ENCODE measurements at regions not wholly inside any gene's neighbourhood (a gene's known extent, or its start where the extent isn't known, plus 50 kb on each side); places are given as distances from the start of the nearest gene placed in this dataset.
A peak's percentile ranks its signal among the peaks of the same experiment; 100 is the strongest.

DNA sequence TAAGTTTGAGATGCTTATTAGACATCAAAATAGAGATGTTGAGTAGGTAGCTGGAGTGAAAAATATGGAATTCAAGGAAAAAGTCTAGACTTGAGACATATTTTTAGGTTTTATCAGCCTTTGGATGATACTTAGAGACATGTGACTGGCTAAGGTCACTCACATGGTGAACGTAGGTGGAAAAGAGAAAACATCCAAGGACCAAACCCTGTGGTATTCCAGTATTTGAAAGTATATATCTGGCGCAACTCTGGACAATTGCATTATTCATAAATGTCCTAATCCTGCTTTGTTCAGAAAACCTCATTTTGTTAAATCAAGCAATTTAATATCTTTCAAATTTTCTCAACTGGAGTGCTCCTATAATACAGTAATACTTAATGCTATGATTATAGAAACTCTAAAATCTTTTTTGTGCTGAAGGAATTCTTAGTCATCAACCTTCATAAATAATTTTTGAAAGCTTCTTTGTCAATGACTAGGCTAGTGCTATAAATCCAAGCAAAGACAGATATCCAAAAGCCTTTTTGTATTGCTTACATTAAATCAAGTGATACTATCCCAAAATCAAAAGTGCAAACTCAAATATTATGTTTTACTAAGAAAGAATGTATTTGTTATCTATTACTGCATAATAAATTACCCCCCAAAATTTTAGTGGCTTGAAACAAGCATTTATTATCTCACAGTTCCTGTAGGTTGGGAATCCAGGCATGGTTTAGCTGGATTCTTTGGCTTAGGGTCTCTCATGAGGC lies 452.0 kb downstream of the ENC1 start:
- no peak for DNase-seq (ENCODE audit: low read depth)

DNA sequence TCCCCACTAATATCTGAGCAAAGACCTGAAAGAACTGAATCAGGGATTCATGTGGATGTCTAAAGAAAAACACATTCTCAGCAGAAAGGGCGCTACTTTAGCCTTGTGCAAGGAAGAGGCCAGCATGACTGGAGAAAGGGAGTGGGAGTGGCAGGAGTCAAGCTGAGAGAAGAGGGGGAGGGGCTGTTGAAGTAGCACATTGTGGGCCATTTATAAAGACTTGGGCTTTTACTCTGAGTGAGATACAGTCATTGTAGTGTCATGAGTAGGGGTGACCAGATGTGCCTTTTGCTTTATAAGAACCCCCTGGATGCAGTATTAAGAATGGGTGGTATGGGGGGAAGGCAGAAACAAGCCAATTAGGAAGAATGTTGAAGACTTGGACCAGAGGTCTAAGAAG lies 452.8 kb downstream of the ENC1 start:
- DNase-seq (ENCODE audit: low read depth) = no peak

DNA sequence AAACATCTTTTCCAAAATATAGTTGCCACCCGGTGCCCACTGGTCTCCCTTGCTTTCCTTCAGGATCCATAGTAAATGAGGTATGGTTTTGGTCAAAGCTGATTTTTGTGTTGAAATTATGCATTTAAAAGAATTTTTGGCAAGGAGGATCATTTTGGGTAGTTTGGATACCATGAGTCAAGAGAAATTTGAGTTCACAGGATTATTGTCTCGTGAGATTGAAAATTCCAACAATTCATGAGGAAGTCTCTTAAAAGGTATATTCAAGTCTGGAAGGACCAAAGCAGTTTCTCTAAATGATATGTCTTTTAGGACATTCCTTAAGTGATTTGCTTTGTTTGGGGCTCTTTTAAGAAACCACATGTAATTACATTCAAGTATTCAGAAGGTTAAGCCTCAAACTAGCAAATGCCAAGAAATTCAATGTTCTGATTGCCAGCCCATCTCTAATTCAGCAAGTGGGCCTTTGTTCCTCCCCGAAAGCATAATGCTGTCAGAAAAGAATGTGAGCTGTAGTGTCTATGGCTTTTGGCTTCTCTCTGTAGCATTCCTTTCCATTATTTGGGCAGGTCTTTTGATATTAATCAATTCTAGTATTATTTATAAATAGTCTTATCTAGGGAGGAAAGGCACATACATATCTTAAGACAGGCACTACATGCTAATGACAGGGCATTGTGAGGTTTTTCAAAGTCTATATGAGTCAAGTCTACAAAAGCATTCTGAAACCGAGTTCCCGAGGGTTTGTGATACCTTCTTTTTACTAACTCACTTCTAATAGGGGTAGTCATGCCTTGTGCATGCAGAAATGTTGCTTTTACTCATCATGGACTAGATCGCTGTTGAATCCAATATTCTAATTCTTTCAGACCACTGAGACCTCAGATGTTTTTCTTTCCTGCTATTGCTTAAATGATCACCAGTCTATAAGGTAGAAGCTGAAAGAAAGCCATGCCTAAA lies 453.9 kb downstream of the ENC1 start:
- no peak for DNase-seq (ENCODE audit: low read depth)

GRCh38 chr5:74185599-74185998 lies 454.9 kb downstream of the ENC1 start:
- no peak for DNase-seq (ENCODE audit: low read depth)

GRCh38 chr5:74184649-74185048 lies 455.9 kb downstream of the ENC1 start:
- DNase-seq (ENCODE audit: low read depth) = no peak

- DNase-seq (ENCODE audit: low read depth) = peak; percentile 42
Measured at GRCh38 chr5:74183041-74183440, 457.5 kb downstream of the ENC1 start.

GRCh38 chr5:74182603-74183002 lies 457.9 kb downstream of the ENC1 start:
- DNase-seq (ENCODE audit: low read depth) = no peak

DNA sequence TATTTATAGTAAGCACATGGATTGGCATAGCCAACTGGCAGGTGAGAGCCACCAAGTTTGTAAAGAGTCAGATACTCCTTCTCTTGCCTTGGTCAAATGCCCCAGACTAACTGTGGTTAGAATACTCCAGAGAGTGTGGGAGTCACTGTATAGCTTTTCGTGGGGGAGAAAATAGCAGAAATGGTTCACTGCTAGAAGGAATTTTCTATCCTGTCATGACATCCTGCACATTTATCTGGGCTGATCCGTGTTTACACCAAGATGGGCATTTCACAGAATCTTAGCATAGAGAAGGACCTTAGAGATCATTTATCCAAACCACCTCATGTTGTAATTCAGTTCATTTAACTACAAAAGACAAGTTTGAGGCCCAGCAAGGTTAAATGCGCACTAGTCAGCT lies 460.8 kb downstream of the ENC1 start:
- peak; percentile 88 for DNase-seq (ENCODE audit: low read depth)

DNA sequence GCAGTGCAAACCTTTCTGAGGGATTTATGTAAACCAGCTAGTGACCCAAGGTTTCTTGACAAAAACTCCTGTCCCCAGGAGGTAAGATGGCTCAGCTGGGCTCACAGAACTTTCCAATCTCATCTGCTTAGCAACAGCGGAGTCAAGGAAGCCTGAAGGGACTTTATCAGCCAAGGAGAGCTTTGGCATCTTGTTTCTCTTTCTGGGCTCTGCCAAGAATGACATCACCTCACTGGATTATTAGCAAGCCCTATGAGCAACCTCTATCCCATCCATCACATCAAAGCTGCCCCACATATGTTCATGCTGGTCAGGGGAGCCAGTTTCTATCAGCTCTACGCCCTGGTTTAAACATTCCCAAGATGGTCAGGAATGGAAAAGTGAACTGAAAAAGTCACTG lies 461.3 kb downstream of the ENC1 start:
- DNase-seq (ENCODE audit: low read depth) = peak; percentile 97

GRCh38 chr5:74177961-74178360 lies 462.6 kb downstream of the ENC1 start:
- no peak for DNase-seq (ENCODE audit: low read depth)

- peak; percentile 51 for DNase-seq (ENCODE audit: low read depth)
Measured at GRCh38 chr5:74174366-74174765, 466.2 kb downstream of the ENC1 start.

DNA sequence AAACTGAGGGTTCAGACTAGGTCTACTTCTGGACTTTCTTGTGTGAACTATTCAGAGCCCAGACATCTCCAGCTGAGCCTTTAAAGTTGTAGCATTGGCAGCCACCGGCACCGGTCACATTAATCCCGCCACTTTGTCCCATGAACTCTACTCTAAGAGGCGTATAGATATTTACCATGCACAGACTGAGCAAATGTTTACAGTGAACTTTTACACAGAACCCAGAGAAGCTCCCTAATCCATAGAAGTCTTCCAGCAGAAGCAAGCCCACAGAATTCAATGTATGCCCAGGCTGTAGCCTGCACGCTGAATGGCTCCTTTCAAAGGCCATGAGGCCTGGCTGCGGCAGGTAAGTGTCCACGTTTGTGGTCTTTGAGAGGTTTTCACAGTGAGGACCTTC lies 466.9 kb downstream of the ENC1 start:
- DNase-seq (ENCODE audit: low read depth) = no peak

DNA sequence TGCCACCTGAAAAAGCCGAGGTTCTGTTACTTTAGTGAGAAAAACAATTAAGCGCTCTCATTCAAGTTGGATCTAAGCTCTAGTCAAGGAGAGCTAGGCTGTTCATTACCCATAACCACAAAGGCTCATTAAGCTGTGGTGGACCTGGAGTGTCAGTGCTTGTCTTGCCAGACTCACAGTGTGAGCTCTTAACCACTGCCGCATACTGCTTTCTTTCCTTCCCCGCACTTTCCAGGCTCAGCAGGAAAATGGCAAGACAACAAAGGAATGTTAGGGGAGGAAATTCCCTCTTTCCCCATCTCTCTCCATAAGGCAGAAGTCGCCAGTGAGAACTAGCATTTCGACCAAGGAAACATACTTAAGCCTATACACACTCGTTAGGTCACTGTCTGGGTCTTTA lies 467.3 kb downstream of the ENC1 start:
- DNase-seq (ENCODE audit: low read depth) = no peak

GRCh38 chr5:74169701-74170100 lies 470.8 kb downstream of the ENC1 start:
- DNase-seq (ENCODE audit: low read depth) = no peak

DNA sequence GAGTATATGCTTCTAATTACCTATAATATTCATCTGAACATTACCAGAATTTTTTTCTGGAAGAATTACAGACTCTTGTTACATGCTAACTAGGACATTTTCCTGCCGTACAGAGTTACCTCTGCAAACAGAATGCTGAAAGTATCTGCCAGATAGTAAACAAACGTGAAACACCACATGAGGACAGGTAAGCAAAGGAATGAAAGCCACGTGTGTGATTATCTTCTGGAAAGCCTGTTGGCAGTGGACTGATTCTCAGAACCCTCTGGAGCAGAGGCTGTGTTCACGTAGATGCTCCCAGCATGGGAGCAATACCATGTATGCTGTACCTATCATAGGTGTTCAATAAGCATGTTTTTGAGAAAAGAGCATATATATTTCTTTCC lies 472.6 kb downstream of the ENC1 start:
- DNase-seq (ENCODE audit: low read depth) = no peak

- DNase-seq (ENCODE audit: low read depth) = peak; percentile 89
Measured at GRCh38 chr5:74167206-74167929, 473.2 kb downstream of the ENC1 start.

- DNase-seq (ENCODE audit: low read depth) = peak; percentile 61
Measured at GRCh38 chr5:74166064-74166463, 474.5 kb downstream of the ENC1 start.

DNA sequence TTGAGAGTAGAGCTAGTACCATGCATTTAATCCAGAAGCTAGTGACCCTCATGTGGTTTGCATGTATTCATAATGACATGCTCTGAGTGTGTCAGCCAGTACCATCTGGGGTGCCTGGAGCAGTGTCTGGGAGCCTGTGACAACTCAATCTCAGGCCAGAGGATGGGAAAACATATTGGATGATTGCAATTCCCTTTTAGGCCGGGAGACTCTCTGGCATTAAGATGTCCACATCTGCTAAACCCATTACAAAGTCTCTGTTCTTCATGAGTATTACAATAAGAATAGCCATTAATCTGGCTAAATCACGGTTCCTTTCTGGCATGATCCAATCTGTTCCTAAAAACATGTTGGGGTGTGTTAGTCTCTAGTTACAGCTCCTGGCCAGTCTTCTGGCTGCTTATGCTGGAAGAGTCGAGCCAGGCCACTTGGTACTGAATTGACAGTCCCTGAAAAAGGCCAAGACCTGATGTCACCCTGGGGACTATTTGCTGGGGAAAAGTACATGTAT lies 475.7 kb downstream of the ENC1 start:
- no peak for DNase-seq (ENCODE audit: low read depth)

DNA sequence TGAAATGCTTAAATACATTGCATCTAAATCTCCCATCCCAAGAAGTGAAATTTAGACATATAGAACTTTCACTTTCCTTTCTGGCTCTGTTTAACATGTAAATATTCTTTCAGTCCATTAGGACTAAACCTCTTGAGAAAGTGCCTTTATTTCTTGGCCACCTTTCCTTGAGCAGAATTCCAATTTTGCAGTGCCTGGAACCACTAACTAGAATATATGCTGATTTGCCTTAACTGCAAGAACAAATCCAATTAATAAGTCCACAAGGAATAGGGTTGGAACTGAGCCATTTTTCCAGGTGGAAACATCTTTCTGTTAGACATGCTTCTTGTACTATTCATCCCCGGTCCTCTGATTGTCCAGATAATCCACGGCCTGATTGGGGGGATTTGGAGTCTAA lies 478.0 kb downstream of the ENC1 start:
- DNase-seq (ENCODE audit: low read depth) = no peak

DNA sequence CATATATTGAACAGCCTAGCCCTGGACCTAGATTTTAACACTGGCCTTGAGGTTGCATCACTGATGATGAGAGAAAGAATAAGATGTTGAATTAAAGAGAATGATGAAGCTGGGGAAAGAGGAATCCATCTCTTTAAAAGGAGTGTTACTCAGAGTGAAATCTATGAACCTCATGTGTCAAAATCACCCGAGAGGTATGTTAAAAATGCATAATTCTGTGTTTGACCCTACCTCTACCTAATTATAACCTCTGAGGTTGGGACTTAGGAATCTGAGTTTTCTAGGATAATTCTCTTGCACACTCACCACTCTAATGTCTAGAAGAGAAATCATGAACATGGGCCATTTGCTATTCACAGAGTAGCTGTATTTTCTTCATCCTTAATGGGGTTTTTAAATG lies 479.4 kb downstream of the ENC1 start:
- no peak for DNase-seq (ENCODE audit: low read depth)

DNA sequence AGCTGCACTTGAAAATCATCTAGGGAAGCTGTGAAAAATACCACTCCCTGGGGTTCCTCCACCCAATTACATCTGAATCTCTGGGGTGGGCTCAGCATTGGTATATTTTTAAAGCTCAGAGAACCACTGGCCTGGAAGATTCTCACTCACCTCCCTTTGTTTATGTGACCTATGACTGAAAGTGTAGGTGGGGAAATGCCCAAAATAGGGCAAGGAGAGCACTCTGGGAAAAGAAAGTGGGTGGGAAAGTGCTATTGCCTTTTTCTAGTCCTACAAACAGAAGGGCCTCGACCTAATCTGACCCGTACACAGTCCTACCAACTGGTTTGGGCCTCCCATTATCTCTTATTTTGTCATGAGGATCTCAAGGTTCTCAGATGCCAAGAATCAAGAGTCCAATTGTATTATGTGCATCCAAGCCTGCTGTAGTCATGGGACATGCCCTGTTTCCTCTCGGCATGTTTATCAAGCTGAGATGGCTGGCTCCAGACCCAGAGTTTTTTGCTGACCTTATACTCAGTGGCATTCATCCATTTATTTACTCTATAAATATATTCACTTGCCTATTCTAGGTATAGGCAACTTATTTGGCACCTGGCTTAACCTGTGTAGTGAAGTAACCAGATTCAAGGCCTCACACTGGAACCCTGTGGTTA lies 483.7 kb downstream of the ENC1 start:
- no peak for DNase-seq (ENCODE audit: low read depth)

GRCh38 chr5:74155501-74155900 lies 485.0 kb downstream of the ENC1 start:
- no peak for DNase-seq (ENCODE audit: low read depth)
